ENCODE measurements at regions not wholly inside any gene's neighbourhood (a gene's known extent, or its start where the extent isn't known, plus 50 kb on each side); places are given as distances from the start of the nearest gene placed in this dataset.

GRCh38 chr14:30499358-30499757, 59.6 kb upstream of the G2E3 start:
- Histone ChIP-seq H4K20me1 (ENCODE audit: low read depth) (no peaks in the 10 kb centered on the region), H3K79me2 (ENCODE audit: low read depth) (no peaks in the 10 kb centered on the region), H3K27me3 (no peaks in the 10 kb centered on the region), H2AFZ (replicated peaks) (no peak overlapping the region), H3F3A (ENCODE audit: low read depth) (no peaks in the 10 kb centered on the region), H3K4me2 (no peak overlapping the region), H3K9ac (no peak overlapping the region), H3K4me3 (no peak overlapping the region), H3K9me3 (ENCODE audit: low read depth) (no peaks in the 10 kb centered on the region), H3K4me1 (no peaks in the 10 kb centered on the region), H3K27ac (no peak overlapping the region), H3K36me3 (no peaks in the 10 kb centered on the region)
- H3K9me3 Mint-ChIP-seq, result no peaks in the 10 kb centered on the region
- peaks cover 23% of the 10 kb centered on the region for H3K4me1 Mint-ChIP-seq
- H3K27ac Mint-ChIP-seq, result no peak overlapping the region
- no peak for TF ChIP-seq CTCF (IDR thresholded peaks at IDR 0.05)
- no peak for TF ChIP-seq EZH2phosphoT487 (IDR thresholded peaks at IDR 0.05)
- no peak for TF ChIP-seq EZH2 (IDR thresholded peaks at IDR 0.05)
- no peaks in the 10 kb centered on the region for H3K36me3 Mint-ChIP-seq
- H3K27me3 Mint-ChIP-seq (ENCODE audit: insufficient read depth, low read depth), result no peaks in the 10 kb centered on the region
- no peak overlapping the region for H3K4me3 Mint-ChIP-seq
- DNase-seq (ENCODE audit: low spot score), result no peak

- Histone ChIP-seq H3K9me3 (ENCODE audit: low read depth) (no peaks in the 10 kb centered on the region), H3F3A (ENCODE audit: low read depth) (no peaks in the 10 kb centered on the region), H3K9ac (no peak overlapping the region), H4K20me1 (ENCODE audit: low read depth) (no peaks in the 10 kb centered on the region), H3K79me2 (ENCODE audit: low read depth) (no peaks in the 10 kb centered on the region), H3K27ac (no peak overlapping the region), H3K27me3 (no peaks in the 10 kb centered on the region), H3K4me3 (no peak overlapping the region), H3K4me2 (no peak overlapping the region), H3K36me3 (no peaks in the 10 kb centered on the region), H3K4me1 (no peaks in the 10 kb centered on the region), H2AFZ (replicated peaks) (no peak overlapping the region)
- H3K27me3 Mint-ChIP-seq (ENCODE audit: insufficient read depth, low read depth), result no peaks in the 10 kb centered on the region
- H3K4me1 Mint-ChIP-seq, result peaks cover 23% of the 10 kb centered on the region
- H3K4me3 Mint-ChIP-seq, result no peak overlapping the region
- H3K27ac Mint-ChIP-seq, result peak overlapping the region; percentile 90
- no peaks in the 10 kb centered on the region for H3K9me3 Mint-ChIP-seq
- TF ChIP-seq EZH2 (IDR thresholded peaks at IDR 0.05), result no peak
- no peak for DNase-seq (ENCODE audit: low spot score)
- H3K36me3 Mint-ChIP-seq, result no peaks in the 10 kb centered on the region
These were observed 58.7 kb upstream of the G2E3 start for GRCh38 chr14:30500222-30500621.

- no peak for DNase-seq (ENCODE audit: low spot score)
- no peak for TF ChIP-seq EZH2 (IDR thresholded peaks at IDR 0.05)
- no peak for TF ChIP-seq EZH2phosphoT487 (IDR thresholded peaks at IDR 0.05)
- TF ChIP-seq CTCF (IDR thresholded peaks at IDR 0.05), result no peak
- Histone ChIP-seq H3F3A (ENCODE audit: low read depth) (no peaks in the 10 kb centered on the region), H3K4me3 (no peak overlapping the region), H3K4me1 (no peaks in the 10 kb centered on the region), H3K9ac (no peak overlapping the region), H4K20me1 (ENCODE audit: low read depth) (no peaks in the 10 kb centered on the region), H3K9me3 (ENCODE audit: low read depth) (no peaks in the 10 kb centered on the region), H2AFZ (replicated peaks) (peak overlapping the region; percentile 26), H3K4me2 (no peak overlapping the region), H3K27me3 (no peaks in the 10 kb centered on the region), H3K36me3 (no peaks in the 10 kb centered on the region), H3K79me2 (ENCODE audit: low read depth) (no peaks in the 10 kb centered on the region), H3K27ac (no peak overlapping the region)
- H3K27ac Mint-ChIP-seq, result no peak overlapping the region
- H3K4me1 Mint-ChIP-seq, result no peaks in the 10 kb centered on the region
- H3K9me3 Mint-ChIP-seq, result no peaks in the 10 kb centered on the region
- no peaks in the 10 kb centered on the region for H3K27me3 Mint-ChIP-seq (ENCODE audit: insufficient read depth, low read depth)
- no peak overlapping the region for H3K4me3 Mint-ChIP-seq
- no peaks in the 10 kb centered on the region for H3K36me3 Mint-ChIP-seq
These were observed 51.7 kb upstream of the G2E3 start for GRCh38 chr14:30507209-30507608.

Data from neural progenitor cell (in vitro differentiated cells).